GM18511 (cell line): ENCODE measurements at regions not wholly inside any gene's neighbourhood (a gene's known extent, or its start where the extent isn't known, plus 50 kb on each side); places are given as distances from the start of the nearest gene placed in this dataset.
"Not testable (repeated sequence)": the region's sequence is repeated elsewhere in the genome, so short reads cannot be mapped to it uniquely, and the experiment has no call there.

Experiments
- ATAC-seq: cut with Tn5 transposase; IDR thresholded peaks from one replicate; pipeline ENCODE4 v1.9.1; 2021; ENCODE audit warnings: mild to moderate bottlenecking, moderate library complexity; ENCODE audit not compliant: unreplicated experiment

- ATAC-seq = no peak
Measured at GRCh38 chr4:151459375-151459774, 50.4 kb downstream of the FHIP1A start.

GRCh38 chr4:151460434-151460833 lies 51.5 kb downstream of the FHIP1A start:
- no peak for ATAC-seq

- no peak for ATAC-seq
Measured at GRCh38 chr4:151462554-151462953, 53.6 kb downstream of the FHIP1A start.

- no peak for ATAC-seq
Measured at GRCh38 chr4:151468715-151469696, 60.0 kb downstream of the FHIP1A start.

GRCh38 chr4:151469970-151470369 lies 61.0 kb downstream of the FHIP1A start:
- ATAC-seq = no peak

GRCh38 chr4:151471728-151472127 lies 62.8 kb downstream of the FHIP1A start:
- no peak for ATAC-seq

- ATAC-seq = no peak
Measured at GRCh38 chr4:151472297-151472696, 63.3 kb downstream of the FHIP1A start.

- no peak for ATAC-seq
Measured at GRCh38 chr4:151472711-151473110, 63.7 kb downstream of the FHIP1A start.

- no peak for ATAC-seq
Measured at GRCh38 chr4:151473521-151474097, 64.6 kb downstream of the FHIP1A start.

- no peak for ATAC-seq
Measured at GRCh38 chr4:151475035-151475714, 66.2 kb downstream of the FHIP1A start.

GRCh38 chr4:151481813-151482212 lies 72.8 kb downstream of the FHIP1A start:
- ATAC-seq = no peak

GRCh38 chr4:151484396-151485102 lies 75.6 kb downstream of the FHIP1A start:
- ATAC-seq = no peak

GRCh38 chr4:151485541-151486131 lies 76.7 kb downstream of the FHIP1A start:
- ATAC-seq = no peak

GRCh38 chr4:151486168-151486567 lies 77.2 kb downstream of the FHIP1A start:
- ATAC-seq = no peak

- no peak for ATAC-seq
Measured at GRCh38 chr4:151488968-151489367, 80.0 kb downstream of the FHIP1A start.

- no peak for ATAC-seq
Measured at GRCh38 chr4:151489462-151490203, 80.7 kb downstream of the FHIP1A start.

- ATAC-seq = not testable (repeated sequence)
Measured at GRCh38 chr4:151495612-151496011, 86.6 kb downstream of the FHIP1A start.

- not testable (repeated sequence) for ATAC-seq
Measured at GRCh38 chr4:151511548-151511947, 102.6 kb downstream of the FHIP1A start.

GRCh38 chr4:151517896-151518295 lies 108.9 kb downstream of the FHIP1A start:
- ATAC-seq = no peak

GRCh38 chr4:151518359-151518758 lies 109.4 kb downstream of the FHIP1A start:
- no peak for ATAC-seq
